Dedifferentiated amniotic fluid mesenchymal stem cell (primary cell): ENCODE measurements at regions not wholly inside any gene's neighbourhood (a gene's known extent, or its start where the extent isn't known, plus 50 kb on each side); places are given as distances from the start of the nearest gene placed in this dataset.

Experiments used
- DNase-seq: peaks from one replicate; pipeline ENCODE4 v3.0.0-alpha.2; 2016; ENCODE audit errors: extremely low spot score

- no peak for DNase-seq
These were observed 186.4 kb upstream of the ZBED5 start for GRCh38 chr11:11044137-11044855.

- no peak for DNase-seq
These were observed 185.9 kb upstream of the ZBED5 start for GRCh38 chr11:11043721-11044120.

GRCh38 chr11:11039208-11039965, 181.5 kb upstream of the ZBED5 start:
- DNase-seq, result no peak

- DNase-seq, result no peak
These were observed 180.9 kb upstream of the ZBED5 start for GRCh38 chr11:11038782-11039181.

GRCh38 chr11:11038352-11038751, 180.5 kb upstream of the ZBED5 start:
- no peak for DNase-seq

- DNase-seq, result no peak
These were observed 179.2 kb upstream of the ZBED5 start for GRCh38 chr11:11036848-11037732.

- no peak for DNase-seq
These were observed 178.5 kb upstream of the ZBED5 start for GRCh38 chr11:11036185-11036847.

GRCh38 chr11:11035331-11035730, 177.5 kb upstream of the ZBED5 start:
- no peak for DNase-seq

GRCh38 chr11:11034476-11034875, 176.6 kb upstream of the ZBED5 start:
- DNase-seq, result no peak

- no peak for DNase-seq
These were observed 174.2 kb upstream of the ZBED5 start for GRCh38 chr11:11032066-11032465.

- no peak for DNase-seq
These were observed 171.2 kb upstream of the ZBED5 start for GRCh38 chr11:11029027-11029426.

- DNase-seq, result no peak
These were observed 170.3 kb upstream of the ZBED5 start for GRCh38 chr11:11028017-11028692.

GRCh38 chr11:11027288-11027687, 169.4 kb upstream of the ZBED5 start:
- DNase-seq, result peak; percentile 58

GRCh38 chr11:11025087-11025486, 167.2 kb upstream of the ZBED5 start:
- DNase-seq, result no peak

GRCh38 chr11:11022125-11022730, 164.4 kb upstream of the ZBED5 start:
- no peak for DNase-seq

GRCh38 chr11:11021563-11021962, 163.7 kb upstream of the ZBED5 start:
- no peak for DNase-seq

- DNase-seq, result no peak
These were observed 162.9 kb upstream of the ZBED5 start for GRCh38 chr11:11020747-11021149.

- no peak for DNase-seq
These were observed 162.4 kb upstream of the ZBED5 start for GRCh38 chr11:11020219-11020726.

- DNase-seq, result no peak
These were observed 159.1 kb upstream of the ZBED5 start for GRCh38 chr11:11016943-11017342.

GRCh38 chr11:11016068-11016467, 158.2 kb upstream of the ZBED5 start:
- DNase-seq, result no peak

- DNase-seq, result no peak
These were observed 153.8 kb upstream of the ZBED5 start for GRCh38 chr11:11011617-11012016.
